ENCODE measurements at regions not wholly inside any gene's neighbourhood (a gene's known extent, or its start where the extent isn't known, plus 50 kb on each side); places are given as distances from the start of the nearest gene placed in this dataset.

DNA sequence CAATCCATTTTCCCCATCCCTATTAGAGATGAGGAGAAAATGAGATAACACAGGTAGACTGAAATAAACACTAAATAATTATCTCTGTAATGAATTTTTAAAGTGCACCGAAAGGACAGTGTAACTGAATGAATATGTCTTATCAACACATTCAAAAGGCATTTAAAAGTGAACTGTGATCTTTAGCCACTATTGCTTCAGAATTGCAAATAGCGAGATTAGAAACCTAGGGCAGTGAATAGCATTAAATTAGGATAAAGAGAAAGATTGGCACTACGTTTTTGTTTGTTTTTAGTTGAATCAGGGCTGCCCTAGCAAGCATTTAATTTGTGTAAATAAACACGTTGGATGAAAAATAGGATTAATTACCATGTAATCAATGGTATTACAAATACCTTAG, 537.5 kb downstream of the ELAVL2 start:
- H4K20me1 ChIP-seq (ENCODE audit: insufficient read depth): no peaks in the 10 kb centered on the region
- in situ Hi-C loops (cut with MboI): no loop called here
- no peaks in the 10 kb centered on the region for H3K36me3 ChIP-seq (ENCODE audit: low read depth)
- no peaks in the 10 kb centered on the region for H3F3A ChIP-seq (ENCODE audit: insufficient read depth)
- H3K4me1 ChIP-seq (ENCODE audit: insufficient read depth): no peaks in the 10 kb centered on the region
- TF ChIP-seq EZH2phosphoT487 (IDR thresholded peaks at IDR 0.05; ENCODE audit: insufficient read depth, low read depth): no peak
- no peak for TF ChIP-seq EZH2 (IDR thresholded peaks at IDR 0.05; ENCODE audit: insufficient read depth, poor library complexity, severe bottlenecking)
- no peaks in the 10 kb centered on the region for H3K79me2 ChIP-seq (ENCODE audit: insufficient read depth)
- H2AFZ ChIP-seq: no peak overlapping the region
- no peaks in the 10 kb centered on the region for H3K9me3 ChIP-seq (ENCODE audit: low read depth)
- H3K9ac ChIP-seq: no peak overlapping the region
- H3K4me2 ChIP-seq (ENCODE audit: unreplicated experiment): no peak overlapping the region
- no peak for DNase-seq
- H3K4me3 ChIP-seq: no peak overlapping the region
- H3K27me3 ChIP-seq (replicated peaks; ENCODE audit: insufficient read depth): no peaks in the 10 kb centered on the region
- WGBS, 2 experiments (ENCODE audit: low coverage in 1 of 2, low lambda C conversion rate in 2 of 2, missing lambda C conversion rate in 2 of 2): 10 to 17% methylated on average over 4 of the region's 4 CpGs
- no peak overlapping the region for H3K27ac ChIP-seq
- no peaks in the 10 kb centered on the region for H3K9me2 ChIP-seq (ENCODE audit: insufficient read depth)

DNA sequence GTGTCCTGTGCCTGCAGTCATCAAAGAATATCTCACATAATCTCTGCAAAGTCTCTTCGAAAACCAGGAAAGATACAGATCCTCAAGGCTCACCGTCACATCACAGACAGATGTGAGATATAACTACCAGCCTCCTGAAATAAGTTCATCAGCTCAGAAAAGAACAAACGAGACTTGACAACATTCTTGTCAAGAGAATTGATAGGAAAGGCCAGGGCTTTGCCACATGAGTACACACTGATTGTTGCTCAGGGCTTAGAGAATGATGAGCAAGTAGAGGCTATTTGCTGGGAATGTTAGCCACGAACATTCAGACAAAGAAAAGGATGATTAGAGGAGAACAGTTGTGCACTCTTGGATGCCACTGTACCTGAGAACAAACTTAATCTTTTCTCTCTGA, 535.1 kb downstream of the ELAVL2 start:
- TF ChIP-seq EZH2phosphoT487 (IDR thresholded peaks at IDR 0.05; ENCODE audit: insufficient read depth, low read depth) (no peak), EZH2 (IDR thresholded peaks at IDR 0.05; ENCODE audit: insufficient read depth, poor library complexity, severe bottlenecking) (no peak)
- DNase-seq: no peak
- in situ Hi-C loops (cut with MboI): no loop called here
- H2AFZ ChIP-seq: no peak overlapping the region
- H3K4me2 ChIP-seq (ENCODE audit: unreplicated experiment): no peak overlapping the region
- no peaks in the 10 kb centered on the region for H3K4me1 ChIP-seq (ENCODE audit: insufficient read depth)
- no peaks in the 10 kb centered on the region for H3K9me3 ChIP-seq (ENCODE audit: low read depth)
- H3K36me3 ChIP-seq (ENCODE audit: low read depth): no peaks in the 10 kb centered on the region
- no peak overlapping the region for H3K27ac ChIP-seq
- no peaks in the 10 kb centered on the region for H3K27me3 ChIP-seq (replicated peaks; ENCODE audit: insufficient read depth)
- WGBS, 2 experiments (ENCODE audit: low coverage in 1 of 2, low lambda C conversion rate in 2 of 2, missing lambda C conversion rate in 2 of 2): 24 to 25% methylated on average over 4 of the region's 4 CpGs
- no peak overlapping the region for H3K4me3 ChIP-seq
- H3F3A ChIP-seq (ENCODE audit: insufficient read depth): no peaks in the 10 kb centered on the region
- no peaks in the 10 kb centered on the region for H3K9me2 ChIP-seq (ENCODE audit: insufficient read depth)
- no peaks in the 10 kb centered on the region for H4K20me1 ChIP-seq (ENCODE audit: insufficient read depth)
- H3K79me2 ChIP-seq (ENCODE audit: insufficient read depth): no peaks in the 10 kb centered on the region
- no peak overlapping the region for H3K9ac ChIP-seq

GRCh38 chr9:23302281-23302680, 523.8 kb downstream of the ELAVL2 start:
- Histone ChIP-seq H3F3A (ENCODE audit: insufficient read depth) (no peaks in the 10 kb centered on the region), H3K79me2 (ENCODE audit: insufficient read depth) (no peaks in the 10 kb centered on the region), H2AFZ (no peak overlapping the region), H4K20me1 (ENCODE audit: insufficient read depth) (no peaks in the 10 kb centered on the region), H3K4me1 (ENCODE audit: insufficient read depth) (no peaks in the 10 kb centered on the region), H3K4me3 (no peak overlapping the region), H3K4me2 (ENCODE audit: unreplicated experiment) (no peak overlapping the region), H3K27ac (no peak overlapping the region), H3K9ac (no peak overlapping the region), H3K36me3 (ENCODE audit: low read depth) (no peaks in the 10 kb centered on the region), H3K9me3 (ENCODE audit: low read depth) (no peaks in the 10 kb centered on the region), H3K9me2 (ENCODE audit: insufficient read depth) (no peaks in the 10 kb centered on the region), H3K27me3 (replicated peaks; ENCODE audit: insufficient read depth) (no peaks in the 10 kb centered on the region)
- TF ChIP-seq EZH2phosphoT487 (IDR thresholded peaks at IDR 0.05; ENCODE audit: insufficient read depth, low read depth) (no peak), EZH2 (IDR thresholded peaks at IDR 0.05; ENCODE audit: insufficient read depth, poor library complexity, severe bottlenecking) (no peak)
- DNase-seq: no peak
- in situ Hi-C loops (cut with MboI): no loop called here
- WGBS, 2 experiments (ENCODE audit: low coverage in 1 of 2, low lambda C conversion rate in 2 of 2, missing lambda C conversion rate in 2 of 2): 31 to 40% methylated on average over 4 of the region's 4 CpGs

DNA sequence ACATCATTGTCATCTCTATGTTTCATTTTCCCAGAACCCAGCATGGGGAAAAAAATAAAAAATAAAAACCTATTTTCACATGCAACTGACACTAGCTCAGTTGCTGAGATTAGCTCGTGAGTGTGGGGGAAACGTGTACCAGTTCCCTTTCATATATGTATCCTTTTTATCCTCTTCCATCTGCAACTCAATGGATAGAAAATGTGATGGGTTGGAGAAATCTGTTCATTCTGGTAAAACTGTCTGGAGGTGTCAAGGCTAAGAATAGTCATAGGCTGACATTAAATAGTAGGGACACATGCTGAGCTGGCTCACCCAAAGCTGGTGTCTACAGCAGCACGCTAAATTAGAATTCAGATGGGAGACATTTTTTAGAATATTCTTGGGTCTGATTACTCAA, 519.3 kb downstream of the ELAVL2 start:
- TF ChIP-seq EZH2 (IDR thresholded peaks at IDR 0.05; ENCODE audit: insufficient read depth, poor library complexity, severe bottlenecking) (no peak), EZH2phosphoT487 (IDR thresholded peaks at IDR 0.05; ENCODE audit: insufficient read depth, low read depth) (no peak)
- Histone ChIP-seq H3K4me3 (no peak overlapping the region), H3K4me1 (ENCODE audit: insufficient read depth) (no peaks in the 10 kb centered on the region), H3K36me3 (ENCODE audit: low read depth) (no peaks in the 10 kb centered on the region), H2AFZ (no peak overlapping the region), H3K27ac (no peak overlapping the region), H3K27me3 (replicated peaks; ENCODE audit: insufficient read depth) (no peaks in the 10 kb centered on the region), H3K9me3 (ENCODE audit: low read depth) (no peaks in the 10 kb centered on the region), H3K9me2 (ENCODE audit: insufficient read depth) (no peaks in the 10 kb centered on the region), H3K4me2 (ENCODE audit: unreplicated experiment) (no peak overlapping the region), H3F3A (ENCODE audit: insufficient read depth) (no peaks in the 10 kb centered on the region), H3K79me2 (ENCODE audit: insufficient read depth) (no peaks in the 10 kb centered on the region), H3K9ac (no peak overlapping the region), H4K20me1 (ENCODE audit: insufficient read depth) (no peaks in the 10 kb centered on the region)
- in situ Hi-C loops (cut with MboI): no loop called here
- DNase-seq: no peak
- 17 to 21% methylated on average over 3 of the region's 3 CpGs for WGBS, 2 experiments (ENCODE audit: low coverage in 1 of 2, low lambda C conversion rate in 2 of 2, missing lambda C conversion rate in 2 of 2)
